ENCODE measurements at regions not wholly inside any gene's neighbourhood (a gene's known extent, or its start where the extent isn't known, plus 50 kb on each side); places are given as distances from the start of the nearest gene placed in this dataset.

DNA sequence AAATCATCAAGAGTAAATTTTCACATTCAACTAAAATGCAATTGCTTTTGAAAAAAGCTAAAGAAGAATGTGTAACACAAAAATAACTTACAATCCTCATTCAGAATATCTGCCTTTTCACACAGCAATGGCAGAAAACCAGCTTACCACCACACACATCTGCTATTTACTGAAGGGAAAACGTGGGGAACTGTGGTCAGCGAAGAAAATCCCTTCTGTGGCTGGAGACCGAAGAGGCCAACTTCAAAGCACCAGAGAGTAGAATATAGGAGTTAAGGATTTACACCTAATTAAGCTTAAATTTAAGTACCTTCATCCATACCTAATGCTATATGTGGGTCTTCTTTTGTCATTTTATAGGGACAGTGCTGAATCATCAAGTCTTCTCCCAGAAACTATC lies 339.6 kb downstream of the DEPDC1B start:
- DNase-seq (ENCODE audit: extremely low read depth in 1 of 11, low read depth in 9 of 11, low spot score in 4 of 11): no peak

DNA sequence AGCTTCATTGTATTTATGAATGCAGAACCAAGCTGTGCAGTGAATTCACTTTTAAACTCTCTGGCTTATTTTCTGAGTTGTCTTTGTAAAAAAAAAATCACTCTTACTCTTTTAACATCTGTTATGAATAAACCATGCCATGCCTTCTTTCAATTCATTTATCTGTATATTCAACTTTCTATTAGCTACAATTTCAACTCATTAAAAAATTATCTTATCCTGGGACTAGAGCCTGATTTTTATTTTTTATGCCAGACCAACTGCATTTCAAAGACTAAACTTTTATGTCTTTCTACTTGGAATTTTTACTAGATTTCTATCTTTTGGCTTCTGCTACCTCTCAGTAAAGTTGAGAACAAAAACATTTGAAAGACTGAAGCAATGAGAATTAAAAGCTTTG lies 342.7 kb downstream of the DEPDC1B start:
- no peak for DNase-seq (ENCODE audit: extremely low read depth in 1 of 11, low read depth in 9 of 11, low spot score in 4 of 11)

- no peak for DNase-seq (ENCODE audit: extremely low read depth in 1 of 11, low read depth in 9 of 11, low spot score in 4 of 11)
These were observed 343.2 kb downstream of the DEPDC1B start for GRCh38 chr5:60356745-60357144.

GRCh38 chr5:60355181-60355580 lies 344.8 kb downstream of the DEPDC1B start:
- DNase-seq (ENCODE audit: extremely low read depth in 1 of 11, low read depth in 9 of 11, low spot score in 4 of 11): no peak

GRCh38 chr5:60354311-60354710 lies 345.7 kb downstream of the DEPDC1B start:
- no peak for DNase-seq (ENCODE audit: extremely low read depth in 1 of 11, low read depth in 9 of 11, low spot score in 4 of 11)

DNA sequence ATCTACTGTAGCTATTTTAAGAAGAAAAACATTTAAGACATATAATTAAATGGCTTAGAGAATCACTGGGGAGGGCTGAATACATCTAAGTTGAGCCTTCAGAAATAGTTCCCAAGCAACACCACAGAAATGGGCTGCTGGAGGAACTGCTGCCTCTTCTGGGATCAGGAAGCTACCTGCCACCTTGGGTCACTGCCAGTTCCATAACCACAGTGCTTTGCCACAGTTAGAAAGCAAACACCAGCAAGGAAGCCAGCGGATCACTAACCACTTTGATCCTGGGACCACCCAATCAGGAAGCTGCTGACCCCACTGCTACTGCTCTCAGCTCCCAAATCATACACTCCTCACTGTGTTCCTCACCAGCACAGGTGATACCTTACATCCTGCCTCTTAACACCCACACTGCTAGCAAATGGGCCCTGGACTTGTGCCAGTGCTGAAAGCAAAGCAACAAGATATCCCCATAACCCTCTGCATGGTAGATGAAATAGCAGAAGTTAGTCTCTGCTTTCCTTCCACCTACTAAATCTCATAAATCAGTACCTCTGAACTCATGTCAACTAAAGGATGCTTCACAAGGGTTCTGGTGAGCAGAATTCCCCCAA lies 346.9 kb downstream of the DEPDC1B start:
- no peak for DNase-seq (ENCODE audit: extremely low read depth in 1 of 11, low read depth in 9 of 11, low spot score in 4 of 11)

GRCh38 chr5:60350794-60351193 lies 349.2 kb downstream of the DEPDC1B start:
- DNase-seq (ENCODE audit: extremely low read depth in 1 of 11, low read depth in 9 of 11, low spot score in 4 of 11): no peak

GRCh38 chr5:60349891-60350415 lies 350.0 kb downstream of the DEPDC1B start:
- no peak for DNase-seq (ENCODE audit: extremely low read depth in 1 of 11, low read depth in 9 of 11, low spot score in 4 of 11)

GRCh38 chr5:60346393-60346792 lies 353.6 kb downstream of the DEPDC1B start:
- no peak for DNase-seq (ENCODE audit: extremely low read depth in 1 of 11, low read depth in 9 of 11, low spot score in 4 of 11)

DNA sequence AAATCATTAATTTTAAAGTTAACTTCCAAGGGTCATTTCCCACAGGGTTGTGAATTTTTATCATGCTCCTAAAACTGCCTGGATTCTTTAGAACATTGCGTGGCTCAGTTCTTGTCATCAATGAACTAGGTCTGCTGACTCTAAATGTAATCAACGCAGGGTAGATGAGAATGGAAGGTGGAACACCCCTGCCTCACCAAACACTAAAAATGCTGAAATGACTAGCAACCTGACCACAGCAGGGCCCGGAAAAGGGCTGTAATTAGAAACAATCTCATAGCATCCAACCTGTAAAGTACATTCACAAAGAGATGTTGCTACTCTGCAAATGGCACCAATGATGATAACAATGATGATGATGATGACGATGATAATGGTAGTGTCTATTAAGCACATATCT lies 356.9 kb downstream of the DEPDC1B start:
- no peak for DNase-seq (ENCODE audit: extremely low read depth in 1 of 11, low read depth in 9 of 11, low spot score in 4 of 11)

DNA sequence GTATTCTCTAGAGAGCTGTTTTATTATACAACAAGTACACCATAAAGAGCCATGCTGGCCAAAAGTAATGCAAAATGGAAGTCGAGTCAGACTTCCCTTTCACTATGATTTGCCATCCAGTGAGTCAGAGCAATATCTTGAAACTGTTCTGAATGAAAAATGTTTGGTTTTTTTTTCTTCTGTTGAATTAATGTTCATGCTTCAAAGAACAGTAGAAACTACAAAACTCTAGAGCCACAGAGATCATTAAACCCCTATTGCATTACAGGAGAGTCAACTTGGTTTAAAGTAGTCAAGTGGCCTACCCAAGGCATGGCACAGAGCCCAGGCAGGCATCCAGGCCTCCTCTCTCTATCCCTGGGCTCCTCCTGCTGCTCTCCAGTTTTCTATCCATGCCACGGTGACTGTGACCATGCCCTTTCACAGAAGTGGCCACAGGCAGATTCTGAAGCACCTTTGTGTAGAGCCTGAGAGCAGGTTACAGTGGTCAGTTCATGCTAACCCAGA lies 358.9 kb downstream of the DEPDC1B start:
- no peak for DNase-seq (ENCODE audit: extremely low read depth in 1 of 11, low read depth in 9 of 11, low spot score in 4 of 11)

DNA sequence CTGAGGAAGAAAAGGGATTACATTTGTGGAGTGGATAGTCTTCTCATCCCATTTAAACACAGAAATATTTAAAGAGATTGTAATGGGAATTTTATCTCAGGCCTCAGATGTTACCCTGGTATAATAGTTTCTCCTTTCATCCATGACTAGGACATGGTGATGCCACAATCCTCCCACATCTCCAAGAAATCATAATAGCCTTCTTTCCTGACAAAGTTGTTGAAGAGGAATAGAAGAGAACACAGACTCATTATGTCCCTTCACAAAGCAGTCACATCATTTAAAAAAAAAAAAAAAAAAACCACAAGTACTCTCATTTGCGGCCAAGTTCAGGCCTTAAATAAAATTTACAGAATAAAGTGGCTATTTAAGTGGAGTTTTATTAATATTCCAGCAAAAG lies 359.6 kb downstream of the DEPDC1B start:
- no peak for DNase-seq (ENCODE audit: extremely low read depth in 1 of 11, low read depth in 9 of 11, low spot score in 4 of 11)

DNA sequence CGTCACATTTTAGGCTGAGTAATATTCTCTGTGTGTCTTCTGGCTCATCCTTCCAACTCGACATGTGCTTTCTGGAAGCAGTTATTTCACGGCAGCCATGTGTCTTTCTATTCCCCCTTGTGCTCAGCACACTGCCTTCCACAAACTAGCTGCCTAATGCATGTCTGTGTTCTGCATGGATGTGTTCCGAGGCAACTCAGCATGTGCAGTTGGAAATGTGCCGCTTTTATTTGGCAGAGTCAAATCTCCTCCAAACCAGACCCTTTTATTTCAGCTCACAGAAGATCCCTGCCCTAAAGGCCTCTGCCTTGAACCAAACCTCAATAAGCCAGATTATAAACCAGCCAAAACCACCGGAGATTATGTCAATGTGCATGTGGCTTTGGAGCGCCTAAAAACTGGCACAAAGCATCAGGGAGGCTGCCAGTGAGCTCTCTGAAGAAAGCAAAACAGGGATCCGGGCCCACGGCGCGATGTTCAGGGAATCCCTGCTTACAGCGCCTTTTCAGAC lies 360.2 kb downstream of the DEPDC1B start:
- DNase-seq (ENCODE audit: extremely low read depth in 1 of 11, low read depth in 9 of 11, low spot score in 4 of 11): no peak

- DNase-seq (ENCODE audit: extremely low read depth in 1 of 11, low read depth in 9 of 11, low spot score in 4 of 11): no peak
These were observed 361.1 kb downstream of the DEPDC1B start for GRCh38 chr5:60338846-60339245.

GRCh38 chr5:60336491-60336890 lies 363.5 kb downstream of the DEPDC1B start:
- DNase-seq (ENCODE audit: extremely low read depth in 1 of 11, low read depth in 9 of 11, low spot score in 4 of 11): no peak

GRCh38 chr5:60335913-60336312 lies 364.1 kb downstream of the DEPDC1B start:
- no peak for DNase-seq (ENCODE audit: extremely low read depth in 1 of 11, low read depth in 9 of 11, low spot score in 4 of 11)

- DNase-seq (ENCODE audit: extremely low read depth in 1 of 11, low read depth in 9 of 11, low spot score in 4 of 11): no peak
These were observed 365.7 kb downstream of the DEPDC1B start for GRCh38 chr5:60334281-60334713.

DNA sequence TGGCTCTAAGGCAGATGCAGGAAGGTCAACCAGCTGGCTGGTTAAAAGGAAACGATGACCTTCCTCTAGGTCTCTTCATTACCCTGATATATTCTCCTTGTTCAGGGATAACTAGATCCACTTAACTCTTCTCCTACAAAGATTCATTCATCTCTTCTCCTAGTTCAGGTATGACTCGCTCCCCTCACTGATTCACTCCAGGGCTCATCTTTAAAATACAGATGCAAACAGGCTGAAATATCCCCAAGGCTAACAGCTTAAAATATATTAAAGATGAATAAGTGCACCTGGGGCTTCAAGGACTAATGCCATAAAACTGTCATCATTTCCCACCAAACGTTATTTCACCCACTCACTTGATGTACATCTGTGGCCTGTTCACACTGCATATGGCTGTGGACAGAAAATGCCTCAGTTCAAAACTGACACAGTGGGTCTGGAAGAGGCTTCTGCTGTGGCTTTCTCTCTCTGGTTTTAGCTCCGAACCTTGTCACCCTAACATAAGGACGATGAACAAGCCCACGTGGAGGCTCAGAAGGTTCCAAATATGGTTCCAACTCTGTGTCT lies 366.9 kb downstream of the DEPDC1B start:
- no peak for DNase-seq (ENCODE audit: extremely low read depth in 1 of 11, low read depth in 9 of 11, low spot score in 4 of 11)

DNA sequence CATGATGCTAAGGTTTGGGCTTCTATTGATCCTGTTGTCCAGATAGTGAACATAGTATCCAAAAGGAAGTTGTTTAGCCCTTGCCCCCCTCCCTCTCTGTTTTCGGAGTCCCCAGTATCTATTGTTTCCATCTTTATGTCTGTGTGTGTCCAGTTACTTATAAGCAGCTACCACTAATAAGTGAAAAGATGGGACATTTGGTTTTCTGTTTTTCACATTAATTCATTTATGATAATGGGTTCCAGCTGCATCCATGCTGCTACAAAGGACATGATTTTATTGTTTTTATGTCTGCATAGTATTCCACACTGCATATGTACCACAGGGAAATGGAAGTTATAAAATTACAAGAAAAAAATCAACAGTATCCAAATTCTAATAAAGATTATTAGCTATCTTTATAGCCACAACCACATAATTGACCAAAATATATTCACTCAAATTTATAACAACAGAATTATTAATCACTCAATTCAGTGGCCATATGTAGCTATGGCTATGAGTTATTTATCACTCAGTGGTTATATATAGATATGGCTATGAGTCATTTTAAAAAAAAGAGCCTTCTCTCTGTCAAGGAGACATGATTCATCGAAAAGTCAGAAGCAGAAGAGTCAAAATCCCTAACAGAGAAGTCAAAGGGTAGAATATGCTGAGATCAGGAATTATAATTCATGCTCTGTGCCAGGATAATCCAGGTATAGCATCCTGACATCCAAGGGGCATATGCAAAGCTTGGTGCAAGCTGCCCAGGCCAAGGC lies 367.5 kb downstream of the DEPDC1B start:
- DNase-seq (ENCODE audit: extremely low read depth in 1 of 11, low read depth in 9 of 11, low spot score in 4 of 11): no peak

GRCh38 chr5:60330236-60330635 lies 369.7 kb downstream of the DEPDC1B start:
- DNase-seq (ENCODE audit: extremely low read depth in 1 of 11, low read depth in 9 of 11, low spot score in 4 of 11): no peak

Data from renal cortex interstitium (tissue), 11 donors.